ENCODE measurements at regions not wholly inside any gene's neighbourhood (a gene's known extent, or its start where the extent isn't known, plus 50 kb on each side); places are given as distances from the start of the nearest gene placed in this dataset.
"Not testable (repeated sequence)": the region's sequence is repeated elsewhere in the genome, so short reads cannot be mapped to it uniquely, and the experiment has no call there.

DNA sequence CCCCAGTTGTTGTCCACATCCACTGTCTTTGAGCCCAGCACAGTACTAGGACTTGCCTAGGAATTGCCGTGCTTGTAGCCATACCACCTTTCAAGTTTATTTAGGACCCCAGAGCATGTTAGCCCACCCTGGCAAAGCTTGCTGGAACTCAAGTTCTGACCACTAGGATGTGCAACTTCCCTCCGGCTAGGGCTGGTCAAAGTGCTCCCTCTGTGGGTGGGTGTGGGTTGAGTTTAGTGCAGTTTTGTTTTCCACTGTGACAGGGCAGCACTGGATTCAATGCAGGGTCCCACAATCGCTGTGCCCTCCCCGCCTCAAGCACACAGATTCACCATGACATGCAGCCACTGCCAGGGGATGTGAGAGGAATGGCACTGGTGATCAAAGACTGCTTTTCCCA, 96.0 kb downstream of the RASGEF1B start:
- DNase-seq: no peak

DNA sequence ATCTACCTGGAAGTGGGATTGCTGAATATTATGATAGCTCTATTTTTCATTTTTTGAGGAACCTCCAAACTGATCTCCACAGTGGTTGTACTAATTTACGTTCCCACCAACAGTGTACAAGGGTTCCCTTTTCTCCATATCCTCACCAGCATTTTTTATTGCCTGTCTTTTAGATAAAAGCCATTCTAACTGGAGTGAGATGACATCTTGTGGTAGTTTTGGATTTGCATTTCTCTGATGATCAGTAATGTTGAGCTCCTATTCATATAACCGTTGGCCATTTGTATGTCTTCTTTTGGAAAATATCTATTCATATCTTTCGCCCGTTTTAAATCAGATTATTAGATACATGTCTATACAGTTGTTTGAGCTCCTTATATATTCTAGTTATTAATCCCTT, 101.8 kb downstream of the RASGEF1B start:
- no peak for DNase-seq

DNA sequence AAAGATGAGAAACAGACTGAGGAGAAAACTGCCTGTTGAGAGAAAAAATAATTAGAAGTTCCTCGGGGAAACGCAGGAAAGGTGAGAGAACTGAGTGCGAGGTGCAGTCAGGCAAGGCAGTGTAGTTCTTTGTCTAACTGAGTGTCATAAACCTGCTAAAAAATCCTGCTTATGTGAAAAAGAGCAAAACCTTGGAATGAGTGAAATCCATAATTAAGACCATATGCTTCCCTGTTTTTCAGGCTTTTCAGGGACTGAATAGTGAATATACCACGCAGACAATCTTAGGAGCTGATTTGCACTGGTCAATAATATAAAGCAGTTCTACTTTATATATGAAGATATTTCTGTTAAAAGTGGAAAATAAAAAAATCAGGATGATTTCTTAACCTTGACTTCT, 104.9 kb downstream of the RASGEF1B start:
- DNase-seq: no peak

DNA sequence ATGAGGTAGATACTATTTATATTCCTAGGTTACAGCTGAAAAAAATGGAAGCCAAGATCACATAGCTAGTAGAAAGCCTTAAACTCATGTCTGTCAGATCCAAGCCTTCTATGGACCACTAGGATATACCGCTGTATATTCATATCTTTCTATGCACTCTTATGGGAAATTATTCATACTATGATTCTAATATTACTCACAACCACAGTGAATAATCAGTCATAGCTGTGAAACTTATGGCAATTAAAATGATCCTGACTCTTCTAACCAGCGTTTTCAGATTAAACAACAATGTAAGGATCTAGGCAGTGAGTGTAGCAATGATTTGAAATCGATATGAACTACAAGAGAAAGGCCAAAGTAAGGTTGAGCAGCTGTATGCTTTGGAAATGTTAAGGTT, 111.0 kb downstream of the RASGEF1B start:
- DNase-seq: no peak

DNA sequence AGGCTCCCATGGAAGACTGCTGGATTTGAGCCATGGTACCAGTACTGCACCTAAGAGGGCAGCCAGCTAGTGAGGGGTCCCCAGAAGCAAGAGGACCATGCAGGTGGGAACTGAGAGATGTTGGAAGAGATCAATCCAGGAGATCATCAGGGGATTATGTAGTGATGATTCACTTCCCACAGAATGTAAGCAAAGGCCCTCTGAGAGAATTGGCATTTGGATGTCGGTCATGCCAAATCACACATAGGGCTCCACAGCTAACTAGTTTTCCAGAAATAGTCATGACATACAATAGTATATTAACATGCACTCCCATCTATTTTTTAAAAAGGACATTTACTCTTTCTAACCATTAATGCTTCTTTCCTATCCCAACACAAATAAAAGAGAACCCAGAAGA, 112.5 kb downstream of the RASGEF1B start:
- no peak for DNase-seq

DNA sequence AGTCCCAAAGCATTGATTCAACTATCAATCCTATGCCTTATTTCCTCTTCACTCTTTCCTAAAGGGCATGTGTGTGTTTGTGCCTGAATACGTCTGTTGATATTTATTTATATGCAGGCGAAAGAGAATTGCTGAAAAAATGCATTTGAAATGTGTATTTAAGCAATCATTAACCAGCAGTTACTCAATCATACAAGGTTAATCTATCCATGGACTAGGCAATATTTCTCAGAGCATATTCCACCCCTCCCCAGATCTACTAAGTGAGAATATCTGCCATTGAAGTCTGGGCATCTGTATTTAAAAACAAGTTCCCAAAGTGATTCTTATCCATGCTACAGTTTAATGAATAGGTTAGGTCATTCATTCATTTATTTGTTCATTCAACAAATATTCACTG, 113.6 kb downstream of the RASGEF1B start:
- DNase-seq: no peak

DNA sequence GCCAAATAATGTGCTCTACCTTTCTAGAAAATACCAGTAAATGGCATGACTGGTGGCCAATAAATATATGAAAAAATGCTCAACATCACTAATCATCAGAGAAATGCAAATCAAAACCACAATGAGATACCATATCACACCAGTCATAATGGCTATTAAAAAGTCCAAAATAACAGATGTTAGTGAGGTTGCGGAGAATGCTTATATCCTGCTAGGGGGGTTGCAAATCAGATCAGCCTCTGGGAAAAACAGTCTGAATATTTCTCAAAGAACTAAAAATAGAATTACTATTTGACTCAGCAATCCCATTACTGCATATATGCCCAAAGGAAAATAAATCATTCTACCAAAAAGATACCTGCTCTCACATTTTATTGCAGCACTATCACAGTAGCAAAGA, 115.1 kb downstream of the RASGEF1B start:
- no peak for DNase-seq

DNA sequence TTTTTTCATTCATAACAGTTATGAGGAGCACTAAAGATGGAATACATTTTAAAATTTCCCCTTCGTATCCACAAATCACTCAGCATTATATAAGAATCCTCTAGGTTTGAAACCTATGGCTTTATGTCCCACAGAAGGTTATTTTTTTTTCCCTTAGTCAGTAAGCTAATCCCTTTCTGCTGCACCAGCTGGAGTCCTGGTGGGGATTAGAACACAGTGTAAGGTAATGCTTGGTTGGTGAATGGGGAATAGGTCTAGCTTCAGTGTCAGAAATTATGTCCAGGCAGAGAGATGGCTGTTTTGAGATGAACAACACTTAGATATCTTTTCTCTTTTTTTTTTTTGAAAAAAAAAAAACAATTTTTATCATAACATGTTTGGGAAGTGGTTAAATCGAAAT, 116.6 kb downstream of the RASGEF1B start:
- no peak for DNase-seq

DNA sequence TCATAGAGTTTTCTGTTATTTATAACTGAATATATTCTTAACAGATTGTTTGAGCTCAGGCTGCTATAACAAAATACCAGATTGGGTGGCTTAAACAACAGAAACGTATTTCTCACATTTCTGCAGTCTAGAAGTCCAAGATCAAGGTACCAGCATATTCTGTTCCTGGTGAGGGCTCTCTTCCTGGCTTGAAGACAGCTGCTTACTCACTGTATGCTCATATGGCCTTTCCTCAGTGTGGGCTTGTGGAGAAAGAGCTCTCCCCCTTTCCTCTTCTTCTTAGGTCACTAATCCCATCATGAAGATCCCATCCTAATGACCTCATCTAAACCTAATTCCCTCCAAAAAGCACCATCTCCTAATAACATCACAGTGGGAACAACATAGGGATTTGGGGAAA, 117.8 kb downstream of the RASGEF1B start:
- DNase-seq: no peak

DNA sequence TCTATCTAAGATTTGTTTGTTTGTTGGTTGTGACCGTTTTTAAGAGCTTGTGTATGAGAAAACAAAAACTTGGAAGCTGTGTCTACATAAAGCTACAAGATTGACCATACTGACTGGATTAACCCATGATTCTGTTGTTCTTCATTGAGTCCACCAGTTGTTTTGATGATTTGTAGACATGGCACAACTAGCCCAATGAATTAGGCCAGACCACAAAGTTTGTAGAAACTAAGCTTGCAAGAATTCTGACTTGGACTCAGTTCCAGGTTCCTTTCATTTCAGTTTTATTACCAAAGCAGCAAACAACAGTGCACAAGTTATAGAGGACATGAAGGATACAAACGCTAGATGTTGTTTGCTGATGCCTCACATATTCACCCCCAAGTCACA, 119.3 kb downstream of the RASGEF1B start:
- DNase-seq: no peak

DNA sequence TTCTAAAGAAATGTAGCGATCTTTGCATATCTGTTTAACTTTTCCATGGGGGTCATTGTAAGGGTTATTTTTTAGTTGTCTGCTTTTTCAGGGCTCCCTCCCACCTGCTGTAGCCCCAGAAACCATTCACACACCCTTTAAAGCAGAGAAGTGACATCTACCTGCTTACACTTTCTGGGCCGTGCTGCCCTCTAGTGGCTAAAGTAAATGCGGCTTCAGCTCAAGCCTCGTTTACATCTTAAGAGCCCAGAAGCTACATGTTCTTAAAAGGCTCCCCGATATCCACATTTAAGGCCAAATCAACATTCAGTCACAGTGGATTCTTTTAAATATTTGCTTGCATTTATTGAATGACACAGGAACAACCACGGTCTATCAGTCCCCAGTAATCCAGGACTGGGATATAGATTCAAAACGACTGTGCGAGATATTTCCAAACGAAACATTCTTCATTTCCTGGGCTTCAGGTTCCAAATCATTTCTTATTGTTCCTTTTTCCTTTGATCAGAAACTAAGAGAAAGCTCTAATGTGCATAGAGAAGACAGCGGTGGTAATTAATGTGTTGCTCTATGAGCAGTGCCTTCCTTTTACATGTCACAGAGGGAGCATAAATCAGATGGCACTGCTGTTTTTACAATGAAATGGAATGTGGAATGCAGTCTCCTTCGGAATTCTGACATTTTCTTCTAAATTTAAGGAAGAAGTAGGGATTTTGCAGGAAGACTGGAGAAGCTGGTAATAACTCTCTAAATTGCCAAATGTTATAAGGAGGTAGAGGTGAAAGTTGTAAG, 119.9 kb downstream of the RASGEF1B start:
- DNase-seq: peak; percentile 41

DNA sequence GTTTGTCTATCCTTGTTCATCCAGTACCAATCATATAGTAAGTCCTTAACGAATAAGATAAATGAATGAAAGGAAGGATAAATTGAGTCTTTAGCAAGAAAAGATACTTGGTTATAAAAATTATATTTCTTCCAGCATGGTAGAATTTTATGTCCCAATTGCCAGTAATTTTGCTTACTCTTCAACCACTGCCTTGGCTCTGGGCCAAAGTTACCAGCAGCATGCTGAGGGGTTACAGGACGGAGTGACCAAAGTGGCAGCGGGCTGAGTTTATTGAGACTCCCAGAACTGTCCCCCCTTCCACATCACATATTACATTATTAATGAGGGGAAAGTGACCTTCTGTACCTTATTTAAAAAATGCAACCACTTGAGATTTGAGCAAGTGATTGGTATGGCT, 121.7 kb downstream of the RASGEF1B start:
- no peak for DNase-seq

DNA sequence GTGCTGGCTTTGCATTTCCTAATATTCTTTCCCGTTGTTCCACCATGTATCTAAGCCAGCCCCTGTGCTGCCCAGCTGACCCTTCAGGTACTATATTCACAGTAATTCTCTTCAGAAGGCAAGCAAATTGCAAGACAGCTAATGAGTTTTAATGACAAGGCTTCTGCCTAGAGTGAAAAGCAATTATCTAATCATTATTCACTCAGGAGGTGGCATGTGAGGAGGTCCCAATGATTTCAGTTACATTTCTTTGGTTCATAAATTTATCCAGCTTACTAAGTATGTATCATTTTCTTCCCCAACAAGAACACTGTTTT, 123.0 kb downstream of the RASGEF1B start:
- DNase-seq: no peak

DNA sequence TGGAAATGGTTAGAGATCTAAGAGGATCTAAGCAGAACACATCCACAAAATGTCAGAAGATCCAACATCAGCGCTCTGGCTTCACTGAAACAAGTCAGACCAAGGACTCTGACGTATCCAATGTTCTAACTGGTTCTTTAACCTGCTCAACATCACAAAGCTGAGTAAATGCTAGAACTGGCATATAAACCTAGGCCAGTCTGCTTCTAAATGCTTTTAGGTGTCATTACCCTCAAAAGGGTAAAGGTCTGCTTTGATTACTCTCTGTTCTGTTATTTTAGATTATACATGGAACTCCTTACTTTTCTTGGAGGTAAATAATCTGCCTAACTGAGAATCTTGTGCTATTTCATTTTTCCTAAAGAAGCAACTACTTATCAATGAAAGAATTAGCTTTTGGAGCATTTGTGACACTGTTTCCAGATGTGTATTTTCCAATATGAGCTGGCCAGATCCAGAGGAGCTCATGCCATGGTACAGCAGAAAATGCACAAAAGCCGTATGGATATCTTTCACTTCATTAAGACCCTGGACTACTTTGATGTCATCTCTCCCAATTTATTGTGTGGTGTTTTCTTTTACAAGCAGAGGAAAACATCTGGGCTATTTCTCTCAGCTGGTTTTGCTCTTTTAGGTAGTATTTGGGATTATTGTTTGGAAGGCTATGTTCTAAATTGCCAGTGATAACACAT, 123.5 kb downstream of the RASGEF1B start:
- DNase-seq: no peak

DNA sequence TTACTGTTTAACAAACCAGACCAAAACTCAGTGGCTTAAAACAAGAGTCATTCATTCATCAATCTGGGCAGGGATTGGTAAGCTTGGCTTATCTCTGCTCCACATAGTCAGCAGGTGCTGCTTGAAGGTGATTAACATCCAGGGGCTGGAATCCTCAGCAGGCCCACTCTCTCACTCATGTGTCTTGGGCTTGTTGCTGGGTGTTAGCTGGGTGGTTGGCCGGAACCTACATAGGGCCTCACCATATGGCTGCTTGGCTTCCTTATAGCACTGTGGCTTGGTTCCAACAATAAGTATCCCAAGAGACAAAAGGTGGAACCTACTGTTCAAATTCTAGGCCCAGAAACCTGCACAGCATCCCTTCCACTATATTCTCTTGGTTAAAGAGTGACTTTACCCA, 125.0 kb downstream of the RASGEF1B start:
- no peak for DNase-seq

DNA sequence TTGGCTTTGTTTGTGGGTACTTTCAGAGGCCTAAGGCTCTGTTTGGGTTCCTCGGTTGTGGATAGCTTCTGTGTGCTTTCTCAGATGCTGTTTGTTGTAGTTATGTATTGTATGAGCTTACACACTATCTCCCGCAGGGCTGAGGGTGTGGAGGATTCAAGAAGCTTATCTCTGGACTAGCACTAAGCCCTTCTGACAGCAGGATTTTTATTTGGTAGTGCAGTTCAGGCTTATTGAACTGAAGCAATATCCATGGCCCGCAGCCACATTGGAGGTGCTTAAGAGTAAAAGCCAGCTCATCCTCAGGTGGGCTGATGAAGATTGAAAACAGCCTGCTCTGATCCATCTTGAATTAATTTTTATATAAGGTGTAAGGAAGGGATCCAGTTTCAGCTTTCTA, 128.2 kb downstream of the RASGEF1B start:
- DNase-seq: no peak

DNA sequence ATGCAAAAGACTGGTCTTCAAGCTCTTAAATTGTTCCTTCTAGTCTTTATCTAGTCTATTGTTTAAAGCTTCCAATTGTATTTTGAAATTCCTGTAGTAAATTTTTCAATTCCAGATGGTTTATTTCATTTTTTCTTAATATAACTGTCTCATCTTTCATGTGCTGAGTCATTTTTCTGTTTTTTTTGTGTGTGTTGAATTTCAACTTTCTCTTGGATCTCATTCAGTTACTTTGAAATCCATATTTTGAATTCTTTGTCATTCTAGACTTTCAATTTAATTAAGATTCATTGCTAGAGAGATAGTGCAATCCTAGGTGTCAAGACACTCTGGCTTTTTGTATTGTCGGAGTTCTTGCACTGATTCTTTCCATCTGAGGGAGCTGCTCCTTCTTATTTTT, 128.0 kb upstream of the PRKG2 start:
- DNase-seq: no peak

DNA sequence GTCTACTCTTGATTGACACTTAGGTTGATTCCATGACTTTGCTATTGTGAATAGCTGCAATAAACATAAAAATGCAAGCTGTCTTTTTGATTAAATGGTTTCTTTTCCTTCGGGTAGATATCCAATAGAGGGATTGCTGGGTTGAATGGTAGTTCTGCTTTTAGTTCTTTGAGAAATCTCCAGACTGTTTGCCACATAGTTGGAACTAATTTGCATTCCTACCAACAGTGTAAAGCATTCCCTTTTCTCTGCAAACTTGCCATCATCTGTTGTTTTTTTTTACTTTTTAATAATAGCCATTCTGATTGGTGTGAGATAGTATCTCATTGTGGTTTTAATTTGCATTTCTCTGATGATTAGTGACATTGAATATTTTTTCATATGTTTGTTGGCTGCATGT, 122.2 kb upstream of the PRKG2 start:
- DNase-seq: no peak

DNA sequence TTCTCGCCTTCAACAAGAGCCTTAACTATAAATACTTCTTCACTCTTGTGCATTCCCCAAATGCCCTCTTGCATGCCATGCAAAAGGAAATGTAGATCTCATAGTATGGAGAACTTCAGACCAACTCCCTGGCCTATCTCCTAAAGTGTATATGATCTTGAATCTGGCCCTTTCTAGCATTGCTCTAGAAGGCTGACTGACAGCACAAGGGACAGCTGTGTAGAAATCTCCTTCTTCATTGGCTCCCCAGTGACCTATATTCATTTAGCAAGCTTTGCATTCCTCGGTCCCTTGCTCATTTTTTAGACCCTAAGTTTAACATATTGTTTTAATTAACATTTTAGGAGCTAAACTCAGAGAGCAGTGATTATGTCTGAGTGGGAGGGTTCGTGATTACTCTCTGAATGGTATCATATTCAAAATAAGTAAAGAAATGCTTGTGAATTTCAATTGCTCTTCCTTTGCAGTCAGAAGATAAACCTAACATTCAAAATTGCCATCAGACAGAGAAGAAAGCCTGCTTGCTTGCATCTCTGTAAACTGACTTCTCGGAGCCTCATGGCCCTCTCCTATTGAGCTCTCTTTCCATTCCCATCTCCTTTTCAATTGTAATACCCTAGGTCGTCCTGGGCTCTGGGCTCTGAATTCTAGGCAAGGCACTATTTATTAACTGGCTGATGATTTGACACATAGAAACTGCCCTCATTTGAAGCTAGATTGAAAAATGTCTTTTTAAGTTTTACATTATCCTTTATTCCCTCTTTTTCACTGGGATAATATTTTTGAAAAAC, 120.3 kb upstream of the PRKG2 start:
- DNase-seq: no peak

DNA sequence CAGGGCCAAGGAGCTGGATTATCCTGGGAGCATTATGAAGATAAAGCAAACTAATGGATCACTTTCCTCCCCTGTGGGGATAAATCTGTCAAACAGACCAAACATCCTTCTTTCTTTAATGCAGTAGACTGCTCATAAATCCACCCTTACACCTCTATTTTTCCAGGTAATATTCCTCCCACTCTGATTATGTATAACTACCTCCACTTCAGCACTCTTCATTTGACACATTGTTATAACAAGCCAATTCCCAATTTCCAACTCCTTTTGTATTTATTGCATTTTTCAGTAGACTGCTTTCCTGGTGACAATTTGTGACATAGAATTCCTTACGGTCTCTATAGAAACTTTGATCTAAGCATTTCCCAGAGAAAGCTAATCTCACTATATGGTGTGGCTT, 115.0 kb upstream of the PRKG2 start:
- no peak for DNase-seq

DNA sequence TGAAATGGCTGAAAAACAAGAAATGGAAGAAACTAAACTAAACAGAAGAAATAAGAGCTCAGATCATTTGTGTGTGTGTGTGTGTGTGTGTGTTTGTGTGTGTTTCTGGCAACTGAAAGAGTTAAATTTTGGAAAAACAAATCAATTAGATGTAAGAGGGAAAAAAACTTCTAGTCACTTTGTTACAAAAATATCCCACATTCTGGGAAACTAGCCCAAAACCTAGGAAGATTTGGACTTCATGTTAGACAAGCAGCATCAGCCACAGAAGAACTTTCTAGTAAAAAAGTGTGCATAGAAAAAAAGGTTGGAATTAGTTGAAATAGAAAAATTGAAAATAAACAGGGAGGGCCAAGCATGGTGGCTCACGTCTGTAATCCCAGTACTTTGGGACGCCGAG, 111.6 kb upstream of the PRKG2 start:
- no peak for DNase-seq

DNA sequence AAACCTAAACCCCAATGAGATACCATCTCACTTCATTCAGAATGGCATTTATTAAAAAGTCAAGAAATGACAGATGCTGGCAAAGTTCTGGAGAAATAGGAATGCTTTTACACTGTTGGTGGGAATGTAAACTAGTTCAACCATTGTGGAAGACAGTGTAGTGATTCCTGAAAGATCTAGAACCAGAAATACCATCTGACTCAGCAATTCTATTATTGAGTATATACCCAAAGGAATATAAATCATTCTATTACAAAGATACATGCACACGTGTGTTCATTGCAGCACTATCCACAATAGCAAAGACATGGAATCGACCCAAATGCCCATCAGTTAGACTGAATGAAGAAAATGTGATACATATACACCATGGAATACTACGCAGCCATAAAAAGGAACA, 109.6 kb upstream of the PRKG2 start:
- not testable (repeated sequence) for DNase-seq

DNA sequence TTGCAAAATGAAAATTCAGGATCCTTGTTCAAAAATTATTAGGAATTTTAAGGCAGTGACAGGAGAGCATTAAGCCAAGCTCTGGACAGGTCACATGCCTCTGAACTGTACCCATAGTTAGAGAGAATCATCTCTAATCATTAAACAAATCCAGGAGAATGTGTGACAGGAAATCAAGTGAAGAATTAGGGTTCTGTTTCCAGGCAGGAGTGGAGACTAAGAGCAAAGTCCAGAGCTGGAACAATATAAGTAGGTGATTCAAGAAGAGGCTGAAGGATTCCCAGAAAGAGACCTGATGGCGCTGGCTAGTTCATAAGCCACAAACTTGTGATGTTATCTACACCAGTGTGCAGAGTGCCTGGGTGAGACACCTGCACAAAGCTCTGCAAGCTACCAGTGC, 104.6 kb upstream of the PRKG2 start:
- no peak for DNase-seq

DNA sequence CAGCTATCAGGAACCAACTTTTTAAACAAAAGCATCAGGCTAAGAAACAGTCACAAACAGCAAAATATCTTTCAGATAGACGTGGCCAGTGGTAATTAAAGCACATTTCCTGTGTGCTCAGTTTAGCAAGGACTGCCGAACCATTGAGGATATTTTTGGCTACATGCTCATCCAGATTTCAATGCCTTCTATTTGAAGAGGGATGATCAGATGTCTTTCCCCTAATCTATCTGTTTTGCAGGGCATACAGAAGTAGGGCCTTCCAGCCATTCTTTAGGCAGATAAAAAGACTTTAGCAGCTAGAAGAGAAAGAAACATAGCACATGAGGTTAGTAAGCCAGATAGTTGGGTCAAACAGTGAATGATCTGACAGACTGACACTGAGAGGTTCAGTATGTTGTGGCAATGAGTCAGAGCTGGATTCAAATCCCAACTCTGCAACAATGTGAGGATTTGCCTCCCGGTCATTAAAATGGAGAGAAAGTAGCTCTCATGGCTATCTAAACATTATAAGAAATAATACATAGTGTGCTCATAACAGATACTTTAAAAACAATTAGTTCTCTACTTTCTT, 100.0 kb upstream of the PRKG2 start:
- DNase-seq: no peak
